GM18505 (cell line): ENCODE measurements at regions not wholly inside any gene's neighbourhood (a gene's known extent, or its start where the extent isn't known, plus 50 kb on each side); places are given as distances from the start of the nearest gene placed in this dataset.
"Not testable (repeated sequence)": the region's sequence is repeated elsewhere in the genome, so short reads cannot be mapped to it uniquely, and the experiment has no call there.

Source experiments
- ATAC-seq: cut with Tn5 transposase; IDR thresholded peaks from one replicate; pipeline ENCODE4 v1.9.1; 2021; ENCODE audit not compliant: unreplicated experiment
- POLR2A ChIP-seq: IDR thresholded peaks from 4 replicates; pipeline ENCODE4 v1.6.1; 2011; ENCODE audit warnings: borderline replicate concordance; ENCODE audit not compliant: insufficient read depth, insufficient read length; ENCODE audit errors: extremely low read depth

DNA sequence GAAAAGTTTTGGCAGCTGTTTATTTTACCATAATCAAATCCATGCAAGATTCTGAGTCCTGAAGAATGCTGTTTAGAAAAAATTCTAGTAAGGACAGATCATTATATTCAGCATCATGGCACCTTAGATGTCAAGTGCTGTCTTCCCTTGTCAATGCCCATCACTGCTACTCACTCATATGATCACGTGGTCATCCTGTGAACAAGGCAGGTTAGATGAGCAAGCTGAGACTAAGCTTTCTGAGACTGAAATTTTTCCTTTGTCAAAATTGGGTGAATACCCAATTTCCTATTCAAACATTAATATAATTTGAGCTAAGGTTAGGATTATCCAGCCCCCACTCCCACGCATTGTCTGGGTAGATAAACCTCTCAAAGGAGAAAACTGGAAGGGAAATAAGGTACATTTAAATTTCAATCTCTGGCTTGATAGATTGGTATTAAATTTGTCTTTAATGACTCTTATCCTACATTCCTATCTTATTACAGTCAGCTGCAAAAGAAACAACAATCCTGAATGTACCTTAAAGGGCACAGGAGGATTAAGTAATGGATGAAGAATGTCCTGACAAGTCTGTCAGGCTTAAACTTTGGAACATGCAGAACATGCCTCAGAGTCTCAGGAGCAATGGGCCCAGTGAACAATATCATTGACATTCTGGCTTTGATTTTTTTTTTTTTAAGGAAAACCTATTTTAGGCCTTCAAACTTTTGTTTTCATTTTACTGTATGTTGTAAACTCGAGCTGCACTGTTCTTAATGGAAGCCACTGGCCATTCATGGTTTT, 148.7 kb upstream of the RANBP3L start:
- no peak for ATAC-seq
- no peak for TF ChIP-seq POLR2A

DNA sequence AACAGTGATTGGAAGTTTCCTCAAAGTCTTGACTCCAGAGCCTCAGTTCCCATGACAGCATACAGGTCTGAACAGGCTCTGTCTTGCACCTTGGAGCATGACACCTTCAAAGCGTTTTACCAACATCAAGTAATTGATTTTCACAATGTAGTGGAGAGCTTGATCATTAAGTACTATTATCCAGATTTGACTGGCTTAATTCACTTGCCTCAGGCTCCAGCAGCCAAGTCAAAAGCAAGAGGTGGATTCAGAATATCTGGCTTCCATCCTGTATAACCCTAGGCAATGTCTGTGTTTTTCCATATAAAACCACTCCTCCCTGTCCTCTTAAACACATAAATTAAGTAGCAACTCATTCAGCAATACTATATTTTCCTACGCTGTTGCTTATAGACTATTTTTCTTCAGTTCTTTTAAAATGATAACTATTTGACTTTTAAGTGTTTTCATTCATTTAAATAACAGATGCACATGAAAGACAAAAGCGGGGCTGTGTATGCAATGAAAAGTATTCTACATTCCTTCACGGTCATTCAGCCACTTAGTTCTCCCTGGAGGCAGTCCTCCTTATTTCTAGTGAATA, 150.8 kb upstream of the RANBP3L start:
- TF ChIP-seq POLR2A = no peak
- ATAC-seq = no peak

DNA sequence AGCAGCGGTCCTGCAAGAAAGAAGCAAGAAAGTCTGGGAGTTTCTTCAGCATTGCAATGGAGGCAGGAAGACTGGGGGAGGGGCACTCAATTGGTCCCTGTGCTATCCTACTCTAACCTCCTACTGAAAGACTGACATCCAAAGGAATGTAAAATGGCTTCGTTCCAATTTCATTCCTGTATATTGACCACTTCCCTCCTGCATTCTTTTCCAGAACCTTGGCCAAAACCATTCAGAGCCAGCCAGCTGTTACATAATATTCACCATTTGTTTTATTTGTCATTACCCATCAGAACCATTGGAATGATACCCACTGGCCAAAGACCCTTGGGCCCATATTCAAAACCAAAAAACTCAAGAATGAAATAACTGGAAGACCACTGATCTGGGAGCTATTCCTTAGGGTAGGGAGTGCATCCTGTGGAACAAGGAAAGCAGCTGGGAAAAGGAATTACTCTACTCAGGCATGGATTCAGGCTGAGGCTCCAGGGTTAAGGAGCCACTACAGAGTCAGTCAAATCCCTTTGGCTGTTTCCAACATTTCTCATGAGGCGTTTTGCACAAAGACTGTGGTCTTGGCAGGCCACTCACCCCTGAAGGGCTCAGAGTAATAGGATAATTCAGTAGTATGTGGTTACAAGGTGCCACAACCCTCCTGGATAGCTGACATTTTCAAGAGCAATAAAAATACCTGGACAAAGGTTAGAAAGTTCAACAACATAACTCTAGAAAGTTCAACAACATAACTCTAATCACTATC, 148.7 kb upstream of the SLC1A3 start:
- no peak for TF ChIP-seq POLR2A
- no peak for ATAC-seq

DNA sequence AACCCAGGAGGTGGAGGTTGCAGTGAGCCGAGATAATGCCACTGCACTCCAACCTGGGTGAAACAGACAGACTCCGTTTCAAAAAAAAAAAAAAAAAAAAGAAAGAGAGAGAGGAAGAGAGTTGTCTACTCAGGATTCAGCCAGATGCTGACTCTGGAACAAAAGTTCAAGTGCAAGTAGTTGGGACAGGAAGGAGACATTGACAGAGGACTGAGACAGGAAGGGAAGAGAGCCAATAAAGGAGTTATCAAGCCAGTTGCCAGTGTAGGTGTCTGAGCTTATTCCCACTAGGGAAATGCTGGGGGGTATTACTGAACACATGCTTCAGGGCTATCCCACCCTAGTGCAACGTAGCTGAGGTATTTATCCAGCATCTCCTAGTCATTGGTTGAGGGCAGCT, 147.7 kb upstream of the SLC1A3 start:
- no peak for TF ChIP-seq POLR2A
- no peak for ATAC-seq

DNA sequence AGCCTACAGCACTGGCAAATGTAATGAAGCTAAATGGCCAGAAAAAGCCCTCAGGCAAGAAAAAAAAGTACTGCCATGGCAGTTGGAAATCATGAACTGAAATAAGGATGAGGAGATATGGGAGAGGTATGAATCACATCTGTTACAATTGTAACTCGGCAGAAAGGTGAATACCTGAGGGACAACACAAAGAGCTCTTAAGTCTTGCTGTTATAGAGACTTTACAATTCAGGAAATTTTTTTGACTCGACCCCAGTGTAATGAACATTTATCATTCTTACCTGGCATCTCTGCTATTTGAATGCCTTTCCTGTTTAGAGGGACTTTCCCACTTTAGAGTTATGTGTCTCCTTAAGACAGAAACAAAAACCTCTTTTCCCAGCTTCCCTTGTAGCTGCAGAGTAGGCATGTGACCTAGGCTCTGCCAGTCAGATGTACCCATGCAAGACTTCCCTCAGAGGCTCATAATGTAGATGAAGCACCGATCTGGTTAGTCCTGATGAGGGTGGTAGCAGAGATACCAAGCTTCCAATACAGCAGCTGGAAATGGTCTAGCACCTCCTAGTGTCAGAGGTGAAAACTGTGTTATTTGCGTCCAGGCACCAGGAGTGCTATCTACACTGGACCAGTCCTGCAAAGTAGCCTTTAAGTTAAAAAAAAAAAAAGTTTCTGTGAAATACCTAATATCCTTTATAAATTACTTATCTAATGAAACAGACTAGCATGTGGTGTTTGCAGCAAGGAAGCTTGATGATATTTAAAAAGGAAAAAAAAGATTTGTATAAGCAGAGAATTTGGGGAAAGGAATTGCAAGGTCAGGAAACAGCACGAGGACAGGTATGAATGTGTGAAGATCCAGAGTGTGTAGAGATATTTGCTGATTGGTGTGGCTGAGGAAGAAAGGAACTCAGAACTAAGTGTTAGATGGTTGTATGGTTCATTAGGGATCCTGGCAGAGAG, 146.9 kb upstream of the SLC1A3 start:
- no peak for ATAC-seq
- no peak for TF ChIP-seq POLR2A

DNA sequence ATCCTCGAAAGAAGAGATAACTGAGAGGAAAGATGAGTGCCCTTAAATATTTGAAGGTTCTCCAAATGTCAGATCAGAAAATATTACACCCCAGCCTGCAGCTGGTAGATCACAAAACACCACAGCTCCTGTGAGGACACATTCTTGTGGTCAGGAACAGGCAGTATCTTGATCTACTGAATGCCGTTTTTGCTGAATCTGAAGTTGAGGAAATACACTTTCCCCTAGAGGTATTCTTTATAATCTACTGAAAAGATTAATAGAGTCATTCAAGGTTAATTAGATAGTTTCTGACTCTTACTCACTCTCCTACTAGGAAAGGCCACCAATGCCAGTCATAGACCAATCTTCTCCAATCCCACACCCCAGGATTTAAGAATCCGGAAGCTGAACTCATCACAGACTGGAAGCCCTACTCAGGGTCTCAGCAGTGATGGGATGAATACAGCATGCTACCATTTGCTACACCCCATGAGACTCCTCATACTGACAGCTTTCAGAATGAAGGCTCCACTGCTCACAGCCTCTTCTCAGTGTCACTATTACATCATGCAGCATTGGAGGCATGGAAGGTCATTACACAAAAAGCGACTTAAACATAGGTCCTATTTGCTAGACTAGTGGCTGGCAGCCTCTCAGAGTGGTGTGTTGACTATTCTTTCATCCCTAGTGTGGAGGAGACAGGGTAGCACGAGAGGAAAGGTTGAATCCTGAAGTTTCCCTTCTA, 143.9 kb upstream of the SLC1A3 start:
- no peak for TF ChIP-seq POLR2A
- no peak for ATAC-seq

DNA sequence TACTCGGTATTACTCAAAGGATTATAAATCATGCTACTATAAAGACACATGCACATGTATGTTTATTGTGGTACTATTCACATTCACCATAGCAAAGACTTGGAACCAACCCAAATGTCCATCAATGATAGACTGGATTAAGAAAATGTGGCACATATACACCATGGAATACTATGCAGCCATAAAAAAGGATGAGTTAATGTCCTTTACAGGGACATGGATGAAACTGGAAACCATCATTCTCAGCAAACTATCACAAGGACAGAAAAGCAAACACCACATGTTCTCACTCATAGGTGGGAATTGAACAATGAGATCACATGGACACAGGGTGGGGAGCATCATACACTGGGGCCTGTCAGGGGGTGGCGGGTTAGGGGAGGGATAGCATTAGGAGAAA, 130.5 kb upstream of the SLC1A3 start:
- not testable (repeated sequence) for ATAC-seq

DNA sequence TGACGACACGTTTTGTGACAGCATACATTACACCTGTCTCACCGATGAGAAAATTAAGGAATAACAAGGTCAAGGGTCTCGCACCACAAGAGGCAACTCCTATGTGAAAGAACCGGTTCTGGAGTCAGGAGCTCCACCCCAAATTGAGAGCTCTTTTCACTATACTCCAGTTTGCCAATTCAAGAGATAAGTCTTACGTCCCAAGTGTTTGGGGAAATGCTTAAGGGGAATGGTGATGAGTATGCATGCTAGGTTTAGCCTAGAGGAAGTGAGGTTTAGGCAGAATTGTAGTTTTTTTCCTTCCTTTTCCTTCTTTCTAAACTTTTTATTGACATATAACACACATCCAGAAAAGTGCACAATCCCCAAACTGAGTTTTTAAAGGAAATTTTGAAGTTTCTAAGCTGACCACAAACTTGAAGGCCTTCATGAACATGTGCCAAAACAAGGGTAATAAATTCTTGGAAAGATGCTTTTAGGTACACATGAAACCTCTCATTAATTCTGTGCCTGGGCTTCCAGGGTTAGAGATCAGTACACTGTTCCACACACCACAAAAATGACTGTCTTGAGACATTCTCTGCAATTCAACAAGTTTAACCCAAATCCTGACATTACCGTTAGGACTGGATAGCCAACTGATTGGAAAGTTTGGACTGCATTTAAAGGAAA, 127.6 kb upstream of the SLC1A3 start:
- TF ChIP-seq POLR2A = no peak
- no peak for ATAC-seq

DNA sequence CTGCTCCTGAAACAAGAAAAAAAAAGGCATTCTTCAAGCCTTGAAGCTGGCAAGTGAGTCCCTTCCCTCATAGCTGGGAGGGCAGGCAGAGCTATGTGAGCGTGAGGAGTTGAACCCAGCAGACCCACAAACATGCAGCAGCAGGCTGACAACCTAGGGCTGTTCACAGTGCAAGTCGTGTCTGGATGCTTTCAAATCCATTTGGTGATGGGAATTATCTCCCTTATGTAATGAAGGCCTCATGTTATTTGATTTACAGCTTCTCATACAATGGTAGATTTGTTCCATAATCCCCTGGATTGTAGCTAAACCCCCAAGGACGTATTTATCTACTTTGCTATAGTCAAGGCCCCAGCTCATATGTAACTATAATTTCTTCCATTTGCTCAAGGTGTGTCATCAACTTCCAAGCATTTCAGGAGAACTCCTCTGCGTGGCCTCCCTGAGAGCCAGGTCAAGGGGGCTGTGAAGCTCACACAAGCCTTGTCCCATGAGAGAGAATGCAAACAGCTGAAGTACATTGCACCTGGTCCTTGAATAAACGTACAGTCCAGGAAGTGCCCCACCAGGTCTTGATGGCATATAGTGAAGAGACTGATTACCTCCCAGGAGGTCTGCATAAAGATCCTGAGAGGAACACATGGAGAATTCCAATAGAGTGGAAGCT, 124.8 kb upstream of the SLC1A3 start:
- no peak for ATAC-seq
- TF ChIP-seq POLR2A = no peak

DNA sequence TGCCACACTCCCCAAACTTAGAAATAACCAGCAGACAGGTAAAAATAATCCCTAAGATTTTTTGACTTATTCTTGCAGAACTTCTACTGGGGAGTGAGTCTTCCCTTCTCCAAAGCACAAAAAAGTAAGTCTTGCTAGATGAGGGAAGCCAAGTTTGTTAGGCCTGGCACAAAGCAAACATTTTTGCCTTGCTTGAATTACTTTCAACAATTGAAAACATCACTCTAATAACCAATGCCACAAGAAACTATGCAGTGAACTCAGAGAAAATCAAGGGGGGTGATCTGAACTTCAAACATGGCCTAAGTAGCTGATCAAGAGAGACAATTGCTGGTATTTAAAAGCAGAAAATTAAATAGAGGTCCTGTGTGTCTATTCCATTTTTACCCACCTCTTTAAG, 123.6 kb upstream of the SLC1A3 start:
- ATAC-seq = no peak
- TF ChIP-seq POLR2A = no peak

DNA sequence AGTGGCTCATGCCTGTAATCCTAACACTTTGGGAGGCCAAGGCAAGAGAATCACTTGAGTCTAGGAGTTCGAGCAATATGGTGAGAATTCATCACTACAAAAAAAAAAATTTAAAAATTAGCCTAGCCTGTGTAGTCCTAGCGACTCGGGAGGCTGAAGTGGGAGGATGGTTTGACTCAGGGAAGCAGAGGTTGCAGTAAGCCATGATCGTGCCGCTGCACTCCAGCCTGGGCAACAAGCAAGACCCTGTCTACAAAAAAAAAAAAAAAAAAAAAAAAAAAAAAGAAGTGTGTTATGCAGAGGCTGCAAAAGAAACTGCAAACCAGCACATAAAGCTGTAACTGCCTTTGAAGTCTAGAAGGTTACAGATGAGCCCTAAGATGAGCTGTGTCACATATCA, 116.9 kb upstream of the SLC1A3 start:
- ATAC-seq = no peak
- TF ChIP-seq POLR2A = no peak
